Astrocyte (in vitro differentiated cells and primary cell): ENCODE measurements at regions not wholly inside any gene's neighbourhood (a gene's known extent, or its start where the extent isn't known, plus 50 kb on each side); places are given as distances from the start of the nearest gene placed in this dataset.

ENCODE experiments used
- CTCF ChIP-seq: IDR thresholded peaks from 2 replicates; pipeline ENCODE4 v1.5.1; 2011; ENCODE audit warnings: low read depth, mild to moderate bottlenecking, inconsistent platforms, low read length, moderate library complexity; ENCODE audit not compliant: insufficient read depth
- EZH2 ChIP-seq: IDR thresholded peaks from 2 replicates; pipeline ENCODE4 v1.6.1; 2012; ENCODE audit warnings: mild to moderate bottlenecking, low read length, inconsistent platforms; ENCODE audit not compliant: insufficient read depth

DNA sequence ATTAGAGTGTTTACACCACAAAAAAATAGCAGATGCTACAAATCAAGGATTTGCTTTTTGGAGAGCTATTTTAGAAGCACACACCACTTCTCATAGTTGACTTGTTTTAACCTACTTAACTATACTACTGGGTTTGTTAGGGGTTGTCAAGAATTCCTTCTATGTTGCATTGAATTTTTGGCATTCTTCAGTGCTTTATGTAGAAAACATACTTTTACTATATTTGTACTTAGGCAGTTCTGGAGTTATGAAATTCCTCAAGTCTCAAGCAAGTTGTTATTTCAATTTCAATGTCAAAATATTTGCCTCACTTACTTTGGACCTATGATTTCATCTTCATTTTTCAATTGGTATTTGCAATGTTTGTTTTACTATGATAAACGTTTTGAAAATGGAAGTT lies 449.6 kb downstream of the GLUD2 start:
- TF ChIP-seq CTCF (no peak), EZH2 (no peak)
